ENCODE measurements at regions not wholly inside any gene's neighbourhood (a gene's known extent, or its start where the extent isn't known, plus 50 kb on each side); places are given as distances from the start of the nearest gene placed in this dataset.
A peak's percentile ranks its signal among the peaks of the same experiment; 100 is the strongest.

- ChIA-PET POLR2A (no interaction called here), CTCF (interaction anchor here (3.3 kb wide), 1 partner anchor 372 kb away, joined by 28 read pairs; no protein-coding TSS in a partner anchor)
- no peak for DNase-seq (ENCODE audit: low read depth, low spot score)
- TF ChIP-seq CTCF (IDR thresholded peaks at IDR 0.05; ENCODE audit: insufficient read depth, low read length, missing control alignments): no peak
- H3K4me3 ChIP-seq (ENCODE audit: low read depth, low read length): no peak overlapping the region
These were observed 58.9 kb upstream of the IRAK1BP1 start for GRCh38 chr6:78808356-78808891.

GRCh38 chr6:78808933-78809332 lies 58.4 kb upstream of the IRAK1BP1 start:
- ChIA-PET CTCF (interaction anchor here (1.1 to 4.5 kb wide), 3 partner anchors 372 to 1343 kb away, joined by 3 to 45 read pairs (median 28); no protein-coding TSS in a partner anchor), POLR2A (no interaction called here)
- H3K4me3 ChIP-seq (ENCODE audit: low read depth, low read length): no peak overlapping the region
- TF ChIP-seq CTCF (IDR thresholded peaks at IDR 0.05; ENCODE audit: insufficient read depth, low read length, missing control alignments): no peak
- no peak for DNase-seq (ENCODE audit: low read depth, low spot score)

- no peak overlapping the region for H3K4me3 ChIP-seq (ENCODE audit: low read depth, low read length)
- POLR2A ChIA-PET: no interaction called here
- no peak for DNase-seq (ENCODE audit: low read depth, low spot score)
- CTCF ChIA-PET: interaction anchor here (0.6 to 4.5 kb wide), 31 partner anchors 8 to 1347 kb away, joined by 3 to 45 read pairs (median 3); partner anchors contain the start of gene HTR1B
- TF ChIP-seq CTCF (IDR thresholded peaks at IDR 0.05; ENCODE audit: insufficient read depth, low read length, missing control alignments): peak; percentile 77
These were observed 57.2 kb upstream of the IRAK1BP1 start for GRCh38 chr6:78810146-78810545.

- H3K4me3 ChIP-seq (ENCODE audit: low read depth, low read length): no peak overlapping the region
- TF ChIP-seq CTCF (IDR thresholded peaks at IDR 0.05; ENCODE audit: insufficient read depth, low read length, missing control alignments): no peak
- ChIA-PET CTCF (interaction anchor here (0.6 to 4.5 kb wide), 29 partner anchors 8 to 1348 kb away, joined by 3 to 45 read pairs (median 3); partner anchors contain the start of gene HTR1B), POLR2A (no interaction called here)
- DNase-seq (ENCODE audit: low read depth, low spot score): peak; percentile 24
These were observed 56.7 kb upstream of the IRAK1BP1 start for GRCh38 chr6:78810698-78811097.

Measured in AG04449 (cell line).